Spleen (tissue), 11 donors: ENCODE measurements at regions not wholly inside any gene's neighbourhood (a gene's known extent, or its start where the extent isn't known, plus 50 kb on each side); places are given as distances from the start of the nearest gene placed in this dataset.

ENCODE experiments used
- DNase-seq: peaks from one replicate; pipeline ENCODE4 v3.0.0-alpha.2; 2020
- H3K27ac ChIP-seq, 8 donors: fragments of 200-600 bp; sonication (generic) in 7 of 8; 1 replicate in 4 of 8; 2 replicates in 4 of 8; pipeline versions ENCODE4 v1.5.0 to v1.8.0; 2016 to 2021; ENCODE audit warnings: inconsistent platforms in 4 of 8, mild to moderate bottlenecking in 4 of 8, moderate library complexity in 1 of 8
- H3K27me3 ChIP-seq, 7 donors: fragments of 200-600 bp; sonication (generic) in 6 of 7; replicated peaks in 1 of 7; 1 replicate in 4 of 7; 2 replicates in 3 of 7; pipeline versions ENCODE4 v1.5.0 to v1.8.0; 2016 to 2021; ENCODE audit warnings: inconsistent platforms in 3 of 7, mild to moderate bottlenecking in 1 of 7
- H3K36me3 ChIP-seq, 6 donors: fragments of 200-600 bp; sonication (generic) in 5 of 6; 1 replicate in 4 of 6; 2 replicates in 2 of 6; pipeline versions ENCODE4 v1.5.0 to v1.8.0; 2016 to 2021; ENCODE audit warnings: inconsistent platforms in 2 of 6
- H3K4me1 ChIP-seq, 6 donors: fragments of 200-600 bp; sonication (generic) in 5 of 6; 1 replicate in 3 of 6; 2 replicates in 3 of 6; pipeline versions ENCODE4 v1.5.0 to v1.8.0; 2016 to 2021; ENCODE audit warnings: inconsistent platforms in 3 of 6
- H3K4me3 ChIP-seq, 8 donors: fragments of 200-600 bp; sonication (generic) in 7 of 8; 1 replicate in 4 of 8; 2 replicates in 4 of 8; pipeline versions ENCODE4 v1.5.0 to v1.8.0; 2016 to 2021; ENCODE audit warnings: inconsistent platforms in 4 of 8, mild to moderate bottlenecking in 4 of 8, moderate library complexity in 2 of 8
- H3K9me3 ChIP-seq, 8 donors: fragments of 200-600 bp; sonication (generic) in 7 of 8; 1 replicate in 4 of 8; 2 replicates in 4 of 8; pipeline versions ENCODE4 v1.5.0 to v1.8.0; 2016 to 2021; ENCODE audit warnings: inconsistent platforms in 4 of 8
- CTCF ChIP-seq, 11 experiments: fragments of 200-600 bp in 7 of 11; fragments of 450-650 bp in 4 of 11; sonication (generic) in 4 of 11; IDR thresholded peaks in 8 of 11; conservative IDR thresholded peaks in 3 of 11; 1 replicate in 7 of 11; 2 replicates in 4 of 11; pipeline versions ENCODE4 v1.4.0 to v1.8.0; 2016 to 2021; ENCODE audit warnings: antibody characterized with exemption in 11 of 11, inconsistent platforms in 4 of 11, mild to moderate bottlenecking in 1 of 11
- POLR2A ChIP-seq, 3 donors: fragments of 450-650 bp; IDR thresholded peaks; one replicate each; pipeline ENCODE4 v1.5.1; 2017; ENCODE audit warnings: antibody characterized with exemption in 3 of 3, mild to moderate bottlenecking in 1 of 3
- POLR2AphosphoS5 ChIP-seq, 3 donors: sonication (generic); formaldehyde crosslinking; IDR thresholded peaks; one replicate each; pipeline ENCODE4 v1.5.1; 2017; ENCODE audit warnings: antibody characterized with exemption in 3 of 3
- WGBS, 5 donors: extraction: QIAGEN DNeasy Blood & Tissue Kit in 3 of 5; methylation state at CpG; one replicate each; pipeline versions ENCODE4 v1.1.5 to v1.1.7; 2013 to 2018; 5-methylcytosine and 5-hydroxymethylcytosine counted together
- intact Hi-C: fragments of 100-400 bp; cut with DNase I; formaldehyde crosslinking; loops from one replicate; pipeline ENCODE4 v1.15.0; 2023; ENCODE audit warnings: low total_unique reads
- donor health status: healthy with polysubstance abuse.
- donor health status: DM: no; HTN: no; CAD: no; lungs with moderate emphysema.
- donor health status: DM: no; HTN: no; CAD: no.
- donor health status: Bipolar disorder and iron deficiency.
- donor health status: healthy.
- donor health status: DM: no; HTN: no; CAD: no.
- donor health status: DM: yes; HTN: yes; CAD: no.

DNA sequence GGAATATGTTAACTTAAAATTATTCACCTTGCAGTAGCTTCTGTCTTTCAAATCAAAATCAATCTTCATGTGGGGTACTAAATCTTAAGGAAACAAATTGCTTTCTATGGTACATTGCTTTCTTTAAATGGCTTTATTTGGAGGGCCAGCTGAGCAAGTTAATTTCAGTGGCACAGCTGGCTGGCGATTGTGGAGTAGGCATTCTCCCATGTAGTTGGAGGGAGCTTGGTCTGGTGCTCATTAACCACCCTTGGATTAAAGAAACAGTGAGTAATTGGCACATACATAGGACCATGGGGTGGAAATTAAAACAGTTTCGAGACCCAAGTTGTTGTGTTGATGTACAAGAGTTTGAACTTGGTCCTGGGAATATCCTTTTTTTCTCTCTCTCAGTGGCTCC lies 201.3 kb upstream of the CHD6 start:
- WGBS, 5 donors, result 61 to 80% (median 71%) methylated on average over 2 of the region's 2 CpGs
- intact Hi-C loops, result no loop called here
- TF ChIP-seq CTCF (IDR thresholded peaks at IDR 0.05 in 8 of 11, conservative IDR thresholded peaks at IDR 0.05 in 3 of 11) (no peak), POLR2A (IDR thresholded peaks at IDR 0.05) (no peak), POLR2AphosphoS5 (IDR thresholded peaks at IDR 0.05) (no peak)

DNA sequence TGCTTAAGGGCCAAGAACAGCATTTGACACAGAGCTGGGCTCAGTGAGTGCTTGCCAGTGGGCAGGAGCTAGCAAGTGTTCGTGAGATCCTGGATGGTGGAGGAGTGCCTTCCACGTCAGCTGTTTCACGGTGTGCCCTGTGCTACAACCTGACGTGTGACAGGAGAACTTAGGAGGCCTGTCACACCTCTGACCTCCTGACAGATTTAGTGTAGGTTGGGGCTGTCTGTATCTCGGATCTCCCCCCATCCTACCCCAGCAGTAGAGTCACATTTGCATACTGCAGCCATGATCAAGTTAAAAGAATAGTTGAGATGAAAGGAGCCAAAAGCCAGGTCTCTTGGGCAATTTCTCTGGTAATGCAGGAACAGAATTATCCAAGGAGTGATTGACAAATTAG lies 200.8 kb upstream of the CHD6 start:
- Histone ChIP-seq H3K9me3 (peaks cover 0 to 2% (median 0%) of the 10 kb centered on the region in 8 donors), H3K36me3 (no peaks in the 10 kb centered on the region), H3K4me1 (no peaks in the 10 kb centered on the region), H3K4me3 (no peak overlapping the region), H3K27me3 (peaks cover 0 to 14% (median 0%) of the 10 kb centered on the region in 7 donors), H3K27ac (no peak overlapping the region)
- DNase-seq, result no peak
- intact Hi-C loops, result no loop called here
- no peak for TF ChIP-seq POLR2AphosphoS5 (IDR thresholded peaks at IDR 0.05)
- TF ChIP-seq POLR2A (IDR thresholded peaks at IDR 0.05), result no peak
- no peak for TF ChIP-seq CTCF (IDR thresholded peaks at IDR 0.05 in 8 of 11, conservative IDR thresholded peaks at IDR 0.05 in 3 of 11)
- 36 to 47% (median 42%) methylated on average over 5 of the region's 5 CpGs for WGBS, 5 donors

More for the DNA sequence above, 201.3 kb upstream of the CHD6 start:
- H3K36me3 ChIP-seq, result no peaks in the 10 kb centered on the region
- no peaks in the 10 kb centered on the region for H3K4me1 ChIP-seq
- DNase-seq, result no peak
- peaks cover 0 to 14% (median 0%) of the 10 kb centered on the region in 7 donors for H3K27me3 ChIP-seq
- H3K4me3 ChIP-seq, result no peak overlapping the region
- no peaks in the 10 kb centered on the region for H3K9me3 ChIP-seq
- no peak overlapping the region for H3K27ac ChIP-seq

DNA sequence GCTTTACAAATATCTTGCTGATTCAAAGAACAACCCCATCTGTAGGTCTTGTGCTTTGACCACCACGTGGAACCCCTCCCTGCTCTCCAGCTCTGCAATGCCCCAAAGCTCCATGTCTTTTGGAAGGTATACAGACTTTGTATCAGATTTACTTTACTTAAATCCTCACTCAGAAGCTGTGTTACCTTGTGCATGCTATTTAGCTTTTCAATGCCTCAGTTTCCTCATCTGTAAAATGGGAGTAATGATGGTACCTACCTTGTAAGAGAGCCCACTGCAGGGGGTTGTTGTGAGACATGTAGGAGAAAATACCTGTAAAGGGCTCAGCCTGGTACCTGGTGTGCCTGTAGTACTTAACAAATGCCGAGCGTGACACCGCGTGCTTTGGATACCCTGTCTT lies 200.2 kb upstream of the CHD6 start:
- no peaks in the 10 kb centered on the region for H3K36me3 ChIP-seq
- DNase-seq, result no peak
- H3K9me3 ChIP-seq, result peaks cover 0 to 8% (median 2%) of the 10 kb centered on the region in 8 donors
- H3K27me3 ChIP-seq, result peaks cover 0 to 14% (median 0%) of the 10 kb centered on the region in 7 donors
- intact Hi-C loops, result no loop called here
- 78 to 90% (median 83%) methylated on average over 5 of the region's 5 CpGs for WGBS, 5 donors
- H3K4me1 ChIP-seq, result no peaks in the 10 kb centered on the region
- H3K4me3 ChIP-seq, result no peak overlapping the region
- TF ChIP-seq POLR2AphosphoS5 (IDR thresholded peaks at IDR 0.05) (no peak), CTCF (IDR thresholded peaks at IDR 0.05 in 8 of 11, conservative IDR thresholded peaks at IDR 0.05 in 3 of 11) (no peak), POLR2A (IDR thresholded peaks at IDR 0.05) (no peak)
- no peak overlapping the region for H3K27ac ChIP-seq

GRCh38 chr20:41811456-41811855 lies 193.3 kb upstream of the CHD6 start:
- H3K4me3 ChIP-seq, result no peak overlapping the region
- WGBS, 5 donors, result 67 to 95% (median 84%) methylated on average over 1 of the region's 1 CpG
- H3K4me1 ChIP-seq, result no peaks in the 10 kb centered on the region
- no peak overlapping the region for H3K27ac ChIP-seq
- intact Hi-C loops, result no loop called here
- H3K36me3 ChIP-seq, result no peaks in the 10 kb centered on the region
- TF ChIP-seq POLR2AphosphoS5 (IDR thresholded peaks at IDR 0.05) (no peak), CTCF (IDR thresholded peaks at IDR 0.05 in 8 of 11, conservative IDR thresholded peaks at IDR 0.05 in 3 of 11) (no peak), POLR2A (IDR thresholded peaks at IDR 0.05) (no peak)
- no peak for DNase-seq
- H3K9me3 ChIP-seq, result peaks cover 0 to 41% (median 20%) of the 10 kb centered on the region in 8 donors
- peaks cover 0 to 4% (median 0%) of the 10 kb centered on the region in 7 donors for H3K27me3 ChIP-seq
